HG02642 (cell line): ENCODE measurements at regions not wholly inside any gene's neighbourhood (a gene's known extent, or its start where the extent isn't known, plus 50 kb on each side); places are given as distances from the start of the nearest gene placed in this dataset.

ENCODE experiments used
- ATAC-seq: cut with Tn5 transposase; IDR thresholded peaks from one replicate; pipeline ENCODE4 v1.9.1; 2021; ENCODE audit warnings: mild to moderate bottlenecking; ENCODE audit not compliant: unreplicated experiment, poor library complexity

DNA sequence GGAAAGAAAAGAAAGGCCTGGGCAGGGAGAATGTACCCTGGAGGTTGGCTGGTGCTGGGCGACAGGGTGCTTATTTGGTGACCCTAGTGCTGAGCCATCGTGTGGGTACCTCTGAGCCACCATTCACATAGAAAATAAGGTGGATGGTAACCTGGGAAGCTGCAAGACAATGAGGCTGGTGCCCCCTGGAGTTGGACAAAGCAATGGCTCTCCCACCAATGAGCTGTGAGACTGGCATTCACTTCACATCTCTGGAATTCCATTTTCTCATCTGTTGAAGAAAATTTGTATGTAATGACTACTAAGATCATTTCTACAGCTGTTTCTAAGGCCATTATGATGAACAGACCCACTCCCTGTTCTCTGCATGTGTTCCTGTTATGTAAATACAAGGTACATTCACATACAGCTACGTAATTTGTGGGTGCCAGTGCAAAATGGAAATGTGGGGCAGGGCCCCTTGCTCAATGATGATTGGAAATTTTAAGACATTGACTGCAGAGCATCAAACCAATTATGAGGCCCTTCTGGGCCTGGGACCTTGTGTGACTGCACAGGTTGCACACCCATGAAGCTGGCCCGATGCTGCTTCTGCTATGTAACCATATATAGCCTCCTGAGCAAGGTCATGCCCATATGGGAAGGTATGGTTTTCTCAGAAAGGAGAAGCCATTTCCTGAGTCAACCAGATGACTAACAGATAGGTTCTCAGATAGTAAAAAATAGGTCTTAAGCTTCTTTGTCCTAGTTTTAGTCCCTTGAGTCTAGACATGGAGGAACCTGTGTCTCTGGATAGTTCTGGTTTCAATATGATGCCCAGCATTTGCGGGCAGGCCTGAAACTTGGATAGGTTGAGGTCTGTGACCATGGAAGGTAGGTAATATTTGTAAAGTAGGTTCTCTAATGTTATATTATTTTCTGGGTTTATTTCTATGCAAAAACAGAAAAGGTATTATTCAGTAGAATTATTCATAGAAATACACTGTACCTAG lies 63.4 kb upstream of the IGF1 start:
- no peak for ATAC-seq

DNA sequence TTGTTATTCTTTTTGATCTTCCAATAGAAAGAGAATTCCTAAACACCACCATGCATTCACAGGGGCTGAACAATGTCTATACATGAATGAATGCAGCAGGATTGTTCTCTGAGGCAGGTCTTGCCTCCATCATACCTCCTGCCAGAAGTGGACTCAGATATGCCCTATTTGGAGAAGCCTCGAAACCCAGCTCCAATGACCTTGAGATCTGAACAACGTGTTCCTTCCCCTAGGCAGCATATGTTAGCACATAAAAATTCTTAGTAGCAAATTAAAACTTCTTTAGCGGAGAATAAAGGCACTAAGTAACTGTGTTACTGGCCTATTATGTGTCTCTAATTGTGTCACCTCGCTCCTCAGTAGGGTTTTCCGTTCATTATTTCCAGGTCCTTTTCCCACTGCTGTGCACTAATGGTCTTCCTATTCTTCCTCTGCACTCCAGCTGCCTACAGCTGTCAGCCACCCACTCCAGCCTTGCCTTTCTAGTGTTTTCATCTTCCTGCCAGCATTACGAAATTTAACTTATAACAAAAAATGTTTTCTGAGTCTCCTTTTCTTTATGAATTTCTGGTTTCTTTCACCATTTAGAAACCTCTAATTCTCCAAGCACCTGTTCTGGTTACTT lies 62.6 kb upstream of the IGF1 start:
- no peak for ATAC-seq

DNA sequence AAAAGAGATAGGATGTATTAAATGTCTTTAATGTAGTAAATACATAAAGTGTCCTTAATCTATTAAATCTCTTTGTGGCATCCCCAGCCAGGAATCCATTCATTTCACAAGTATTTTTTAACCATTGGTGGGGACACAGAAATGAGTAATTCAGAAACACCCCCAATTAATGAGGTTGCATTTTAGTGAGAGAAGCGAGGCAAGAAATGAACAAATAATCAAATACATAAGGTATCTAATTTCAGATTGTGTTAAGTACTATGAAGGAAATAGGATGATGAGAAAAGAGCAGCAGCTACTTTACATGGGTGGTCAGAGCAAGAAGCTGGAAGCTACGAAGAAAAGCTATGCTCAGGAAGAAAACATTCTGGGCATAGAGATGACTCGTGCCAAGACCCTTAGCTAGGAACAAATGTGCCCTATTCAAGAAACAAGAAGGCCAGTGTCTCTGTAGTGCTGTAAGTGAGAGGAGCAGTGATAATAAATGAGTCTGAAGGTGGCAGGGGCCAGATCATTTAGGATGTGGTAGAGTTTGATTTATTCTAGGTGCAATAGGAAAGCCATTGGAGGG lies 60.5 kb upstream of the IGF1 start:
- no peak for ATAC-seq

DNA sequence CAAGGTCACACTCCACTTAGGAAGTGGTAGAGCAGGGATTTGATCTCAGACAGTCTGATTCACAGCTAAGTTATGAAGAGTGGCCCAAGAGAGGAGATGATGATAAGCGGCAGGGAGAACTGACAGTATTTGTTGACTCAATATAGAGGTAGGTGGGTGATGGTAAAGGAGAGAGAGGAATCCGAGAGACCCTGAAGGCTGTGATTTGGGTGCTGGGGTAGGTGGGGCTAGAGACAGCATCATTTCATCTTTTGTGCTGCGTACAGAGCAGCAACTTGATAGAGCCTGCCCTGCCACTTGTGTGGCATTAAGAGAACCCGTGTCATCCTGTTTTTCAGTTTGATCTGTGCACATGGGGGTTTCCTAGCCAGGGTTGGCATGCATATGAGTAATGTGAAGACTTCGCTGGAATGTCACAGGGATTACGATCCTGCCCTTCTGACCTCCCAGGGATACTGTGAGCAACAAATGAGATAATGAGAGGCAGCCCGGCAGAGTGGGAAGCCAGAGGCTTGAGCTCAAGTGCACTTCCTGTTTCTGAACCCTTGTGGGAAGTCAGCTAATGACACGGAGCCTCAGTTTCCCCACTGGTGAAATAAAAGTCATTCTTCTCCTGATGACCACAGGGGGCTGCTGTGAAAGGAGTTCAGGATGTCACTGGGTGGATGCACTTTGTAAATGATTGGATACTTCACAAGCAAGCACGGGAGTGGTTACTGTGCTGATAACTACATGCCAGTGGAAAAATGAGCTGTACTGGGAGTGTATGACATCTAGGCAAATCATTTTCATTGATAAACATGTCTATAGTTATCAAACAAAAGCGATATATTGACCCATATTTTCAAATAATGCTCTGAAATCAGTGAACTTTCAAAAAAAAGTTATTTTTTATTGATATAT lies 59.5 kb upstream of the IGF1 start:
- ATAC-seq: no peak

DNA sequence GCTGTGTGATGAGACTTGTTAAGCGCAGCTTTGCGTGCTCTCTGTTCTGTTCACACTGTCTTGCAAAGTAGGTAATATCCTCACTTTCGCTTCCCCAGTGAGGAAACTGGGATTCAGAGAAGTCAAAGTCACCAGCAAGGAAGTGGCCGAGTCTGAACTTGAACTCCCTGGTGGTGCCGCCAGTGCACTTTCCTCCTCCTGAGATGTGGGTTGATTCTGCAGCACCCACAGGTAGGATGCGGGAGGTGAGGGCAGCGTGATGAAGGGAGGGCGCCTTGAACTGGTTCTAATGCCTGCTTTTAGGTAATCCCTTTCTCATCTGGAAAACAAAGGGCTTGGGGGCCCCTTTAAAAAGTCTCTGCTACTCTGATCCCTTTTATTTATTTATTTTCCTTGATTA lies 54.9 kb upstream of the IGF1 start:
- ATAC-seq: no peak

DNA sequence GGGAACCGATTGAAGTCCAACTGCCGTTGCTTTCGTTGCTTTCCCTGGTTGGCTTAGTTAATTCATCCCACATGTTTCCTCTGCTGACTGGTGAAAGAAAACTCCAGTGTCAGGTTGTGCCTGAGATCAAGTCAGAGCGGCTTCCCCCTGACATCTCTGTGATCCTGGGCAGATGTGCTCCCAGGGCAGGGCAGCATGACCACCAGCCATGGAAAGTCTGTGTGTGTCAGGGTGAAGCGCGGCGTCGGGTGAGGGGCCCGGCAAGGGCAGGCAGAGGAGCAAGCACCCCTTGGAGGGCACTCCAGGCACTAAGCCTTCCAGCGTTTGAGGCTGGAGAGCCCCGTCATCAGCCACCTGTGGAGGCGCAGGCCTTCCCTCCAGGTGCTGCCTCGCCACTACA lies 54.5 kb upstream of the IGF1 start:
- ATAC-seq: no peak

DNA sequence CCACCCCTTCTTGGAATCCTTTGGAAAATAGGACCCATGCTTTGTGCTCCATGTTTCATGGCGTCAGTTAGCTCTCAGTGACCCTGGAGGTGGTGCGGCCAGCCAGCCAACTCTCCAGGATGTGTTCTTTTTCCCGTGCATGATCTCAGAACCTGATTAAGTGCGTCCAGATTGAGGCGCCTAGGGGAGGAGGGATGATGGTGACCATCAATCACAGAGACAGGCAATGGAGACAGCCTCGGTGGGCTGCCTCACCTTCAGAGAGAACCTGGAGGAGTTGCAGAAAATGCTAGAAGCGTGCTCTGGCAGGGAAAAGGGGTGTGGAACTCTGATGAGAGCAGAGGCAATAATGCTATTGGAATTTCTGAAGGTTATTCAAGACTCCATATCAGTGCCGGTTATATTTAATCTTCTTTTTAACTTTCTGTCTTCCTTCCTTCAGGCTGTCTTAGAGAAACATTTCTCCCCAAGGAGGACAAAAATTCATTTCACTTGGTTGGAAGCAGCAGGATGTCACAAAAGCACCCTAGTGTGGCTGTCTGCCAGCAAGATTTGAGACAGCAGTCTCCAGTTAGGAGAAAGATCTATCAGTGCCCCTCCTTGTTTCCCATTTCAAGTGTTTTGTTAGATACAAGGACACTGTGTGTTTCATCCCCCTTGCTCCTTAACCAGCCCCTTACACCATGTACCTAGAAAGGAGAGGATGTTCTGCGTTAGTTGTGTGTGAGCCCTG lies 53.3 kb upstream of the IGF1 start:
- ATAC-seq: no peak
